ENCODE measurements at regions not wholly inside any gene's neighbourhood (a gene's known extent, or its start where the extent isn't known, plus 50 kb on each side); places are given as distances from the start of the nearest gene placed in this dataset.

DNA sequence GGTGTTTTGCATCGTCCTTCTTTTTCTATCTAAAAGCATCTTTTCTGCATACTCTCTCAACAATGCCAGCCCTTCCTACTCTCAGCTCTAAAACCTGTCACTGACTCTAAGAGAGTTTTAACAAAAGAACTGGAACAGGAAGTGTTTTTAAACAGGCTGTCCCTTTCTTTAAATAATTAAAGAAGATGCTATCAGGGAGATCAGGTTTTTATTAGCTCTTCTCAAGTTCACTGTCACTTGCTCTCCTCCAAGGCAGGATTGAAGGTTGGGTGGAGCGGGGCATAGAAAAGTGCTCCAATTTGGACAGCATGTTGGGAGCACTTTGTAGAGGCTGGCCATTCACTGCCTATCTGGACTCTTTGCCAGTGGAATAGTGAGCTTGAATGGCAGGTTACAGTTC, 56.4 kb upstream of the BARX2 start:
- Histone ChIP-seq H3K27me3 (ENCODE audit: insufficient read depth, low read depth, low read length) (no peaks in the 10 kb centered on the region), H3K4me2 (ENCODE audit: low read length) (no peak overlapping the region), H3K9ac (ENCODE audit: low read length) (no peak overlapping the region), H3F3A (ENCODE audit: insufficient read depth, low read length, poor library complexity, severe bottlenecking) (no peaks in the 10 kb centered on the region), H3K36me3 (ENCODE audit: insufficient read depth, low read length) (no peaks in the 10 kb centered on the region), H4K20me1 (ENCODE audit: insufficient read depth) (no peaks in the 10 kb centered on the region), H3K9me3 (ENCODE audit: low read length) (no peaks in the 10 kb centered on the region), H3K4me3 (ENCODE audit: low read length) (no peak overlapping the region), H3K27ac (ENCODE audit: low read length) (no peak overlapping the region), H3K79me2 (replicated peaks; ENCODE audit: insufficient read depth, low read length) (no peaks in the 10 kb centered on the region), H3K9me2 (ENCODE audit: insufficient read depth, low read length) (no peaks in the 10 kb centered on the region), H2AFZ (ENCODE audit: low read depth, low read length) (no peak overlapping the region)
- TF ChIP-seq SMC3 (conservative IDR thresholded peaks at IDR 0.05; ENCODE audit: poor library complexity) (no peak), RAD21 (conservative IDR thresholded peaks at IDR 0.05) (no peak)

DNA sequence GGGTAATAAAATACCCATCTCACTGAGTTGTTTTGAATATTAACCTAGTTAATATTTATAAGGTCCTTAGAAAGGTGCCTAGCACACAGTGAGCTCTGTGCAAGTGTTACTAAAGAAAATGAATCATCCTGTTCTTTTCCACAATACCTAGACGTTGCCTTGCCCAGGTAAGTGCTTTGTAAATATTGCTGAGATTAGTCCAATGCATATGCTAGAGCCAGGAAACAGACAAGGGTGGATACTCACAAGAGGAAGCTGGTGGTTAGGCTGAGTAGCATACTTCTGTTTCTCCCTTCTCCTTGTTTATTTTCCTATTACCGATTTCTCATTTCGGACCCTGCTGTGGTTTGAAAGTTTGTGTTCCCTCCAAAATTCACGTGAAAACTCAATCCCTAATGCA, 58.1 kb upstream of the BARX2 start:
- Histone ChIP-seq H3K79me2 (replicated peaks; ENCODE audit: insufficient read depth, low read length) (no peaks in the 10 kb centered on the region), H3K9me3 (ENCODE audit: low read length) (no peaks in the 10 kb centered on the region), H3K4me3 (ENCODE audit: low read length) (no peak overlapping the region), H3K9me2 (ENCODE audit: insufficient read depth, low read length) (no peaks in the 10 kb centered on the region), H3K9ac (ENCODE audit: low read length) (no peak overlapping the region), H2AFZ (ENCODE audit: low read depth, low read length) (no peak overlapping the region), H4K20me1 (ENCODE audit: insufficient read depth) (no peaks in the 10 kb centered on the region), H3K27me3 (ENCODE audit: insufficient read depth, low read depth, low read length) (no peaks in the 10 kb centered on the region), H3K36me3 (ENCODE audit: insufficient read depth, low read length) (no peaks in the 10 kb centered on the region), H3K4me2 (ENCODE audit: low read length) (no peak overlapping the region), H3K27ac (ENCODE audit: low read length) (no peak overlapping the region), H3F3A (ENCODE audit: insufficient read depth, low read length, poor library complexity, severe bottlenecking) (no peaks in the 10 kb centered on the region)
- no peak for TF ChIP-seq EP300 (conservative IDR thresholded peaks at IDR 0.05; ENCODE audit: poor library complexity, severe bottlenecking)
- TF ChIP-seq, protein P1, sequence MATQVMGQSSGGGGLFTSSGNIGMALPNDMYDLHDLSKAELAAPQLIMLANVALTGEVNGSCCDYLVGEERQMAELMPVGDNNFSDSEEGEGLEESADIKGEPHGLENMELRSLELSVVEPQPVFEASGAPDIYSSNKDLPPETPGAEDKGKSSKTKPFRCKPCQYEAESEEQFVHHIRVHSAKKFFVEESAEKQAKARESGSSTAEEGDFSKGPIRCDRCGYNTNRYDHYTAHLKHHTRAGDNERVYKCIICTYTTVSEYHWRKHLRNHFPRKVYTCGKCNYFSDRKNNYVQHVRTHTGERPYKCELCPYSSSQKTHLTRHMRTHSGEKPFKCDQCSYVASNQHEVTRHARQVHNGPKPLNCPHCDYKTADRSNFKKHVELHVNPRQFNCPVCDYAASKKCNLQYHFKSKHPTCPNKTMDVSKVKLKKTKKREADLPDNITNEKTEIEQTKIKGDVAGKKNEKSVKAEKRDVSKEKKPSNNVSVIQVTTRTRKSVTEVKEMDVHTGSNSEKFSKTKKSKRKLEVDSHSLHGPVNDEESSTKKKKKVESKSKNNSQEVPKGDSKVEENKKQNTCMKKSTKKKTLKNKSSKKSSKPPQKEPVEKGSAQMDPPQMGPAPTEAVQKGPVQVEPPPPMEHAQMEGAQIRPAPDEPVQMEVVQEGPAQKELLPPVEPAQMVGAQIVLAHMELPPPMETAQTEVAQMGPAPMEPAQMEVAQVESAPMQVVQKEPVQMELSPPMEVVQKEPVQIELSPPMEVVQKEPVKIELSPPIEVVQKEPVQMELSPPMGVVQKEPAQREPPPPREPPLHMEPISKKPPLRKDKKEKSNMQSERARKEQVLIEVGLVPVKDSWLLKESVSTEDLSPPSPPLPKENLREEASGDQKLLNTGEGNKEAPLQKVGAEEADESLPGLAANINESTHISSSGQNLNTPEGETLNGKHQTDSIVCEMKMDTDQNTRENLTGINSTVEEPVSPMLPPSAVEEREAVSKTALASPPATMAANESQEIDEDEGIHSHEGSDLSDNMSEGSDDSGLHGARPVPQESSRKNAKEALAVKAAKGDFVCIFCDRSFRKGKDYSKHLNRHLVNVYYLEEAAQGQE (IDR thresholded peaks at IDR 0.05; ENCODE audit: borderline replicate concordance), result no peak
- no peak for TF ChIP-seq TAF1 (IDR thresholded peaks at IDR 0.05; ENCODE audit: low read depth)
- no peak for TF ChIP-seq SMC3 (conservative IDR thresholded peaks at IDR 0.05; ENCODE audit: poor library complexity)
- no peak for TF ChIP-seq RAD21 (conservative IDR thresholded peaks at IDR 0.05)
- TF ChIP-seq MXI1 (conservative IDR thresholded peaks at IDR 0.05; ENCODE audit: poor library complexity, severe bottlenecking), result no peak
- TF ChIP-seq, protein P2, sequence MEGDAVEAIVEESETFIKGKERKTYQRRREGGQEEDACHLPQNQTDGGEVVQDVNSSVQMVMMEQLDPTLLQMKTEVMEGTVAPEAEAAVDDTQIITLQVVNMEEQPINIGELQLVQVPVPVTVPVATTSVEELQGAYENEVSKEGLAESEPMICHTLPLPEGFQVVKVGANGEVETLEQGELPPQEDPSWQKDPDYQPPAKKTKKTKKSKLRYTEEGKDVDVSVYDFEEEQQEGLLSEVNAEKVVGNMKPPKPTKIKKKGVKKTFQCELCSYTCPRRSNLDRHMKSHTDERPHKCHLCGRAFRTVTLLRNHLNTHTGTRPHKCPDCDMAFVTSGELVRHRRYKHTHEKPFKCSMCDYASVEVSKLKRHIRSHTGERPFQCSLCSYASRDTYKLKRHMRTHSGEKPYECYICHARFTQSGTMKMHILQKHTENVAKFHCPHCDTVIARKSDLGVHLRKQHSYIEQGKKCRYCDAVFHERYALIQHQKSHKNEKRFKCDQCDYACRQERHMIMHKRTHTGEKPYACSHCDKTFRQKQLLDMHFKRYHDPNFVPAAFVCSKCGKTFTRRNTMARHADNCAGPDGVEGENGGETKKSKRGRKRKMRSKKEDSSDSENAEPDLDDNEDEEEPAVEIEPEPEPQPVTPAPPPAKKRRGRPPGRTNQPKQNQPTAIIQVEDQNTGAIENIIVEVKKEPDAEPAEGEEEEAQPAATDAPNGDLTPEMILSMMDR (IDR thresholded peaks at IDR 0.05; ENCODE audit: poor library complexity, severe bottlenecking), result no peak
- no peak for TF ChIP-seq POLR2AphosphoS5 (IDR thresholded peaks at IDR 0.05)

DNA sequence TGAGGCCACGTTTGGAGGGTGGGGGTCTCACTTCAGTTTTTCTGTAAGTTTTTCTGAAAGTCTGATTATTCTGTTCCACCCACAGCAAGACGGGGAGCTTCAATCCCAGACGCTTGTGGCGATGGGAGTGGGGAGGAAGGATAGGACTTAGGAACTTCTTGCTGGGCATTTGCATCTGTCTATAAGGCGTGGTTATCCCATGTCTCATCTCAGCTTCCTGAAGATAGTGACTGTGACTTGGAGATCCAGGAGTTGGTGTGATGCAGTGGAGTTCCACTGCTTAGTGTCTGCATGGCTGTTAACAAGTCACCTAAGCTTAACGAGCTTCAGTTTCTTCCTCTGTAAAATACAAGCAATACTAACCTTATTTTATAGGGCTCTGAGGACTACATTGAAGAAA, 58.9 kb upstream of the BARX2 start:
- Histone ChIP-seq H2AFZ (ENCODE audit: low read depth, low read length) (no peak overlapping the region), H3K79me2 (replicated peaks; ENCODE audit: insufficient read depth, low read length) (no peaks in the 10 kb centered on the region), H3K27me3 (ENCODE audit: insufficient read depth, low read depth, low read length) (no peaks in the 10 kb centered on the region), H3F3A (ENCODE audit: insufficient read depth, low read length, poor library complexity, severe bottlenecking) (no peaks in the 10 kb centered on the region), H3K4me2 (ENCODE audit: low read length) (no peak overlapping the region), H3K4me3 (ENCODE audit: low read length) (no peak overlapping the region), H4K20me1 (ENCODE audit: insufficient read depth) (no peaks in the 10 kb centered on the region), H3K36me3 (ENCODE audit: insufficient read depth, low read length) (no peaks in the 10 kb centered on the region), H3K9ac (ENCODE audit: low read length) (no peak overlapping the region), H3K9me2 (ENCODE audit: insufficient read depth, low read length) (no peaks in the 10 kb centered on the region), H3K9me3 (ENCODE audit: low read length) (no peaks in the 10 kb centered on the region), H3K27ac (ENCODE audit: low read length) (no peak overlapping the region)
- TF ChIP-seq, protein P2 (IDR thresholded peaks at IDR 0.05; ENCODE audit: poor library complexity, severe bottlenecking), result no peak
- no peak for TF ChIP-seq EP300 (conservative IDR thresholded peaks at IDR 0.05; ENCODE audit: poor library complexity, severe bottlenecking)
- TF ChIP-seq EZH2 (IDR thresholded peaks at IDR 0.05; ENCODE audit: borderline replicate concordance, insufficient read depth, low read length, poor library complexity, severe bottlenecking), result no peak
- TF ChIP-seq MXI1 (conservative IDR thresholded peaks at IDR 0.05; ENCODE audit: poor library complexity, severe bottlenecking), result no peak
- TF ChIP-seq RAD21 (conservative IDR thresholded peaks at IDR 0.05), result no peak
- TF ChIP-seq, protein P1 (IDR thresholded peaks at IDR 0.05; ENCODE audit: borderline replicate concordance), result no peak
- no peak for TF ChIP-seq POLR2AphosphoS5 (IDR thresholded peaks at IDR 0.05)
- TF ChIP-seq SMC3 (conservative IDR thresholded peaks at IDR 0.05; ENCODE audit: poor library complexity), result no peak
- no peak for TF ChIP-seq TAF1 (IDR thresholded peaks at IDR 0.05; ENCODE audit: low read depth)

Measured in neural cell (in vitro differentiated cells).